Testis (tissue), 2 donors: ENCODE measurements at regions not wholly inside any gene's neighbourhood (a gene's known extent, or its start where the extent isn't known, plus 50 kb on each side); places are given as distances from the start of the nearest gene placed in this dataset.
"Not testable (repeated sequence)": the region's sequence is repeated elsewhere in the genome, so short reads cannot be mapped to it uniquely, and the experiment has no call there.

Source experiments
- DNase-seq: peaks from one replicate; pipeline ENCODE4 v3.0.0-alpha.2; 2019
- H3K27ac ChIP-seq, 2 donors: fragments of 200-600 bp; sonication (generic); one replicate each; pipeline ENCODE4 v1.5.1; 2019
- H3K27me3 ChIP-seq: fragments of 200-600 bp; sonication (generic); one replicate; pipeline ENCODE4 v1.5.1; 2019
- H3K36me3 ChIP-seq: fragments of 200-600 bp; sonication (generic); one replicate; pipeline ENCODE4 v1.5.1; 2017; ENCODE audit warnings: low read depth; ENCODE audit errors: missing control alignments
- H3K4me1 ChIP-seq: fragments of 200-600 bp; sonication (generic); one replicate; pipeline ENCODE4 v1.5.1; 2019
- H3K4me3 ChIP-seq, 2 donors: fragments of 200-600 bp; sonication (generic); one replicate each; pipeline ENCODE4 v1.5.1; 2017 to 2019
- H3K9me3 ChIP-seq: fragments of 200-600 bp; sonication (generic); one replicate; pipeline ENCODE4 v1.5.1; 2017
- POLR2A ChIP-seq: fragments of 450-650 bp; IDR thresholded peaks from one replicate; pipeline ENCODE4 v1.6.1; 2017; ENCODE audit warnings: antibody characterized with exemption, mild to moderate bottlenecking, moderate library complexity
- WGBS, 2 donors: methylation state at CpG; one replicate each; pipeline ENCODE4 v1.1.5; 2018; 5-methylcytosine and 5-hydroxymethylcytosine counted together
- intact Hi-C: fragments of 100-400 bp; cut with DNase I; formaldehyde crosslinking; loops from one replicate; pipeline ENCODE4 v1.15.1; 2023; ENCODE audit warnings: low total_unique reads
- TF ChIP-seq, protein P1 (sequence below), 3 experiments: fragments of 450-650 bp in 2 of 3; fragments of 200-600 bp in 1 of 3; sonication (generic) in 1 of 3; IDR thresholded peaks; one replicate each; pipeline ENCODE4 v1.5.1; 2016 to 2019; ENCODE audit warnings: antibody characterized with exemption in 3 of 3, mild to moderate bottlenecking in 2 of 3, moderate library complexity in 1 of 3

DNA sequence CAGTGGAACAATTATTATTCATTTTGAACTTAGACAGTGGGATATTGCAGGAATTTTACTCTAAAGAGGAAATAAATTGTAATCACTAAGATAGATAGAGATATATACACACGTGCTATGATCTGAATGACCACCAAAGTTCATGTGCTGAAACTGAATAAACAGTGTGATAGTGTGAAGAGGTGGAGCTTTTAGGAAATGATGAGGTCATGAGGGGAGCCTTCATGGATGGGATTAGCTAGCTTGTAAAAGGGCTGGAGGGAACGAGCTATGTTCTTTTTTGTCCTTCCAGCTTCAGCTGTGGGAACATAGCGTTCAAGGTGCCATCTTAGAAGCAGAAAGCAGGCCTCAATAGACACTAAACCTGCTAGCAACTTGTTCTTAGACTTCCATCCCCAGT, 191.5 kb upstream of the LRIG3 start:
- WGBS, 2 donors, result 69 to 82% methylated on average over 3 of the region's 3 CpGs
- Histone ChIP-seq H3K27ac (no peak overlapping the region), H3K27me3 (no peaks in the 10 kb centered on the region), H3K36me3 (no peaks in the 10 kb centered on the region), H3K4me3 (no peak overlapping the region), H3K4me1 (no peaks in the 10 kb centered on the region), H3K9me3 (no peaks in the 10 kb centered on the region)
- intact Hi-C loops, result loop anchor here (5.0 kb wide), 1 partner anchor 40 kb away; no protein-coding TSS in a partner anchor
- TF ChIP-seq POLR2A, result no peak
- TF ChIP-seq, protein P1, sequence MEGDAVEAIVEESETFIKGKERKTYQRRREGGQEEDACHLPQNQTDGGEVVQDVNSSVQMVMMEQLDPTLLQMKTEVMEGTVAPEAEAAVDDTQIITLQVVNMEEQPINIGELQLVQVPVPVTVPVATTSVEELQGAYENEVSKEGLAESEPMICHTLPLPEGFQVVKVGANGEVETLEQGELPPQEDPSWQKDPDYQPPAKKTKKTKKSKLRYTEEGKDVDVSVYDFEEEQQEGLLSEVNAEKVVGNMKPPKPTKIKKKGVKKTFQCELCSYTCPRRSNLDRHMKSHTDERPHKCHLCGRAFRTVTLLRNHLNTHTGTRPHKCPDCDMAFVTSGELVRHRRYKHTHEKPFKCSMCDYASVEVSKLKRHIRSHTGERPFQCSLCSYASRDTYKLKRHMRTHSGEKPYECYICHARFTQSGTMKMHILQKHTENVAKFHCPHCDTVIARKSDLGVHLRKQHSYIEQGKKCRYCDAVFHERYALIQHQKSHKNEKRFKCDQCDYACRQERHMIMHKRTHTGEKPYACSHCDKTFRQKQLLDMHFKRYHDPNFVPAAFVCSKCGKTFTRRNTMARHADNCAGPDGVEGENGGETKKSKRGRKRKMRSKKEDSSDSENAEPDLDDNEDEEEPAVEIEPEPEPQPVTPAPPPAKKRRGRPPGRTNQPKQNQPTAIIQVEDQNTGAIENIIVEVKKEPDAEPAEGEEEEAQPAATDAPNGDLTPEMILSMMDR (IDR thresholded peaks at IDR 0.05), result no peak
- no peak for DNase-seq

DNA sequence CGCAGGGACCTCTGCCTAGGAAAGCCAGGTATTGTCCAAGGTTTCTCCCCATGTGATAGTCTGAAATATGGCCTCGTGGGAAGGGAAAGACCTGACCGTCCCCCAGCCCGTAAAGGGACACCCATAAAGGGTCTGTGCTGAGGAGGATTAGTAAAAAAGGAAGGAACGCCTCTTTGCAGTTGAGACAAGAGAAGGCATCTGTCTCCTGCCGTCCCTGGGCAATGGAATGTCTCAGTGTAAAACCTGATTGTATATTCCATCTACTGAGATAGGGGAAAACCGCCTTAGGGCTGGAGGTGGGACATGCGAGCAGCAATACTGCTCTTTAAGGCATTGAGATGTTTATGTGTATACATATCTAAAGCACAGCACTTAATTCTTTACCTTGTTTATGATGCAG, 188.2 kb upstream of the LRIG3 start:
- 84 to 85% methylated on average over 8 of the region's 8 CpGs for WGBS, 2 donors
- H3K36me3 ChIP-seq, H3K4me1 ChIP-seq, intact Hi-C loops, DNase-seq, H3K9me3 ChIP-seq, H3K27ac ChIP-seq, H3K4me3 ChIP-seq, H3K27me3 ChIP-seq: not testable (repeated sequence)

DNA sequence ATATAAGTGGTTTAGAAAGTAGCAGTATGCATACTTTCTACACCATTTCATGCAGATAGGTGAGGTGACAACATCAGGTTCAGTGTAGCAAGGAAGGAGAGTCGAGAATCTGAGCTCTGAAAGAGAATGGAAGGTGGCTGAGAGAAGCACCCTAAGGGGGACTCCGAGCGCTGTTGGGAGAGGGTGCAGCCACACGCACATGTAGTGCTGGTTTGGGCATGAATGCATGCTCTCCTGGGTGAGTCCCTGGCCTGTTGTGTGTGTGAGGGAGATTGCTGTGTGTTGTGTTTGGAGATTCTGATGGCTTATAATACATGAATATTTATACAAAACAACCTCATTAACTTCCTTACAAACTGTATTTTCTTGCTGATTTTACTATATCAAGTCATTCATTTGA, 180.3 kb upstream of the LRIG3 start:
- 91 to 92% methylated on average over 4 of the region's 4 CpGs for WGBS, 2 donors
- H3K4me3 ChIP-seq, result no peak overlapping the region
- no peaks in the 10 kb centered on the region for H3K27me3 ChIP-seq
- TF ChIP-seq, protein P1 (IDR thresholded peaks at IDR 0.05), result no peak
- TF ChIP-seq POLR2A, result no peak
- intact Hi-C loops, result no loop called here
- no peaks in the 10 kb centered on the region for H3K9me3 ChIP-seq
- H3K27ac ChIP-seq, result no peak overlapping the region
- no peaks in the 10 kb centered on the region for H3K36me3 ChIP-seq
- no peak for DNase-seq
- no peaks in the 10 kb centered on the region for H3K4me1 ChIP-seq

DNA sequence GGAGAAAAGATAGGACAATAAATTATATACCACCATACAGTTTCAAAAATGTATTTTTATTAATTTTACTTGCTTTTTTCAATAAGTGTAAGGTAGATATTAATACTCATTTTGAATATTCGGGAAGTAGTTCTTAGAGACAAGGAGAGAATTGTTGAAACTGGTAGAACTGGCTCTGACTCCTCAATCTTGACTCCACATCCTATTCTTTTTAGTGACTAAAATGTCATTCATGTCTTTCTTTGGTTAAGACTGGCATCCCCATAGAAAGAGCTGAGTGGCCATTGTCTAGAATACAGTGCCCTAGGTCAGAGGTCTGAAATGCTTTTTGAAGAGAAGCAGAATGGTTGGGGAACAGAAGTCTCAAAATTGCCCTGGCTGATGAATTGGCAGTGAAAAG, 177.6 kb upstream of the LRIG3 start:
- no peaks in the 10 kb centered on the region for H3K27me3 ChIP-seq
- 79 to 86% methylated on average over 1 of the region's 1 CpG for WGBS, 2 donors
- H3K36me3 ChIP-seq, result no peaks in the 10 kb centered on the region
- intact Hi-C loops, result no loop called here
- TF ChIP-seq POLR2A, result no peak
- TF ChIP-seq, protein P1 (IDR thresholded peaks at IDR 0.05), result no peak
- no peaks in the 10 kb centered on the region for H3K4me1 ChIP-seq
- no peak overlapping the region for H3K4me3 ChIP-seq
- H3K9me3 ChIP-seq, result no peaks in the 10 kb centered on the region
- DNase-seq, result no peak
- H3K27ac ChIP-seq, result no peak overlapping the region

DNA sequence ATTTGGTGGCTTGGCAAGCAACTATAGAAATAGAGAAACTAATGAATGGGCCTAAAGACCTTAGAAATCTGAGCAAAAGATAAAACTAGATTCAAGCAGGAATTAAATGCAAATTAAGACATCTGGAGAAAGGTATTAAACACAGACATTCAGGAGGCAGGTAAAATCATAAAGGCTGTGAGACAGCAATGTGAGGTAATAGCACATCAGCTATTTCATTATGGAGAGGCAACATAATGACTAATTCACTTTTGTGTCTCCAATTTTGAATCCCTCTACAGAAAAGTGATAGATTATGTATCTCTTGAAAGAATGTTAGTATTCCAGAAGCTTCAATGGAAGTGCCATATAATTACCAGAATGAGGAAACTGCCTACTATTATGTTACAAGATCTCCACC, 175.9 kb upstream of the LRIG3 start:
- DNase-seq, result no peak
- no peaks in the 10 kb centered on the region for H3K36me3 ChIP-seq
- intact Hi-C loops, result no loop called here
- H3K4me3 ChIP-seq, result no peak overlapping the region
- H3K27me3 ChIP-seq, result no peaks in the 10 kb centered on the region
- no peak overlapping the region for H3K27ac ChIP-seq
- H3K9me3 ChIP-seq, result no peaks in the 10 kb centered on the region
- no peaks in the 10 kb centered on the region for H3K4me1 ChIP-seq
- TF ChIP-seq POLR2A, result no peak
- TF ChIP-seq, protein P1 (IDR thresholded peaks at IDR 0.05), result no peak
